ENCODE measurements at regions not wholly inside any gene's neighbourhood (a gene's known extent, or its start where the extent isn't known, plus 50 kb on each side); places are given as distances from the start of the nearest gene placed in this dataset.

DNA sequence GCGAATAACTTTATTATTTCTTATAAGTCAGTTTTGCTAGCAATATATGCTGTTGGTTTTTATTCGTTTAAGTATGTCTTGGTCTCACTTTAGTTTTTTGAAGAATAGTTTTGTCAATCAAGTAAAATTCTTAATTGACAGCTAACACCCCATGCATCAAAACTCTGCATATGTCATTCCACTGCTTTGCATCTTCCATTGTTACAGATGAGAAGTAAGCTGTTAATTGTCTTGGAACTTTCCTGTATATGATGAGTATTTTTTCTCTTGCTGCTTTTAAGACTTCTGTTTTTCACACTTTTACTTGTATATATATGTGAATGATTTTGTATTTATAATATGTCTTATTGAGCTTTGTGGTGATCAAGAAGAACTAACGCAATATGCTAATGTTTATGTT, 1048.4 kb downstream of the CNTNAP5 start:
- DNase-seq (ENCODE audit: extremely low spot score) = no peak
- ChIA-PET CTCF (no interaction called here), POLR2A (no interaction called here)
- TF ChIP-seq CTBP1 (IDR thresholded peaks at IDR 0.05; ENCODE audit: borderline replicate concordance) = no peak
- no peak for TF ChIP-seq TARDBP (IDR thresholded peaks at IDR 0.05)
- TF ChIP-seq LEF1 (IDR thresholded peaks at IDR 0.05; ENCODE audit: borderline replicate concordance) = no peak
- TF ChIP-seq FOXK2 (IDR thresholded peaks at IDR 0.05) = no peak
- TF ChIP-seq ARNT (IDR thresholded peaks at IDR 0.05) = no peak
- TF ChIP-seq L3MBTL2 (conservative IDR thresholded peaks at IDR 0.05) = no peak
- TF ChIP-seq HDGF (IDR thresholded peaks at IDR 0.05; ENCODE audit: borderline replicate concordance) = no peak
- TF ChIP-seq ELF4 (IDR thresholded peaks at IDR 0.05) = no peak
- no peak for TF ChIP-seq NFRKB (IDR thresholded peaks at IDR 0.05)
- no peak for TF ChIP-seq FOXM1 (IDR thresholded peaks at IDR 0.05; ENCODE audit: borderline replicate concordance)
- no peak for TF ChIP-seq SP1 (IDR thresholded peaks at IDR 0.05)
- TF ChIP-seq, protein P1, sequence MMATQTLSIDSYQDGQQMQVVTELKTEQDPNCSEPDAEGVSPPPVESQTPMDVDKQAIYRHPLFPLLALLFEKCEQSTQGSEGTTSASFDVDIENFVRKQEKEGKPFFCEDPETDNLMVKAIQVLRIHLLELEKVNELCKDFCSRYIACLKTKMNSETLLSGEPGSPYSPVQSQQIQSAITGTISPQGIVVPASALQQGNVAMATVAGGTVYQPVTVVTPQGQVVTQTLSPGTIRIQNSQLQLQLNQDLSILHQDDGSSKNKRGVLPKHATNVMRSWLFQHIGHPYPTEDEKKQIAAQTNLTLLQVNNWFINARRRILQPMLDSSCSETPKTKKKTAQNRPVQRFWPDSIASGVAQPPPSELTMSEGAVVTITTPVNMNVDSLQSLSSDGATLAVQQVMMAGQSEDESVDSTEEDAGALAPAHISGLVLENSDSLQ (IDR thresholded peaks at IDR 0.05) = no peak
- TF ChIP-seq BHLHE40 (IDR thresholded peaks at IDR 0.05; ENCODE audit: borderline replicate concordance) = no peak
- no peak for TF ChIP-seq SUZ12 (IDR thresholded peaks at IDR 0.05)
- no peak for TF ChIP-seq ZNF384 (IDR thresholded peaks at IDR 0.05)
- TF ChIP-seq FOXA1 (IDR thresholded peaks at IDR 0.05) = no peak

DNA sequence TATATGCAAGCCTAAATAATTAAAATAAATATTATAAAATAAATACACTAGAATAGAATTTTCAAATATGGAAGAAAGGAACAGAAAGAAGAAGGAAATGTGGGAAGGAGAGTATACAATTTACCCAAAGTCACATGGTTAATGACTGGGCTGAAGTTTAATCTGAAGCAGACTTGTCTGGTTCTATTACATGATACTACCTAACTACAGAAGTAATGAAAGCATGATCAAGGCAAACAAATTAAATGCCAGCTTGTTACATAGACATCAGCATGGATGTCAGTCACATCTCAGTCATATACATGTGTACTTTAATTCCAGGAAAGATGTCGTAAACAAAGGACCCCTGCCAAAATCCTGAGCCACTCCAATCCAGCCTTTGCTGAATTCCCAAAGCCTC, 1060.8 kb downstream of the CNTNAP5 start:
- POLR2A ChIA-PET = no interaction called here
- DNase-seq (ENCODE audit: extremely low spot score) = no peak
- TF ChIP-seq FOXA1 (IDR thresholded peaks at IDR 0.05) = no peak
- TF ChIP-seq SP1 (IDR thresholded peaks at IDR 0.05) = no peak
- TF ChIP-seq LEF1 (IDR thresholded peaks at IDR 0.05; ENCODE audit: borderline replicate concordance) = no peak
- TF ChIP-seq SUZ12 (IDR thresholded peaks at IDR 0.05) = no peak
- no peak for TF ChIP-seq TARDBP (IDR thresholded peaks at IDR 0.05)
- TF ChIP-seq FOXM1 (IDR thresholded peaks at IDR 0.05; ENCODE audit: borderline replicate concordance) = no peak
- TF ChIP-seq L3MBTL2 (conservative IDR thresholded peaks at IDR 0.05) = no peak
- TF ChIP-seq CTBP1 (IDR thresholded peaks at IDR 0.05; ENCODE audit: borderline replicate concordance) = no peak
- no peak for TF ChIP-seq NFRKB (IDR thresholded peaks at IDR 0.05)
- no peak for TF ChIP-seq ARNT (IDR thresholded peaks at IDR 0.05)
- TF ChIP-seq, protein P1 (IDR thresholded peaks at IDR 0.05) = no peak
- TF ChIP-seq ELF4 (IDR thresholded peaks at IDR 0.05) = no peak
- no peak for TF ChIP-seq HDGF (IDR thresholded peaks at IDR 0.05; ENCODE audit: borderline replicate concordance)
- no peak for TF ChIP-seq ZNF384 (IDR thresholded peaks at IDR 0.05)
- no peak for TF ChIP-seq FOXK2 (IDR thresholded peaks at IDR 0.05)
- TF ChIP-seq BHLHE40 (IDR thresholded peaks at IDR 0.05; ENCODE audit: borderline replicate concordance) = no peak
- CTCF ChIA-PET = no interaction called here

DNA sequence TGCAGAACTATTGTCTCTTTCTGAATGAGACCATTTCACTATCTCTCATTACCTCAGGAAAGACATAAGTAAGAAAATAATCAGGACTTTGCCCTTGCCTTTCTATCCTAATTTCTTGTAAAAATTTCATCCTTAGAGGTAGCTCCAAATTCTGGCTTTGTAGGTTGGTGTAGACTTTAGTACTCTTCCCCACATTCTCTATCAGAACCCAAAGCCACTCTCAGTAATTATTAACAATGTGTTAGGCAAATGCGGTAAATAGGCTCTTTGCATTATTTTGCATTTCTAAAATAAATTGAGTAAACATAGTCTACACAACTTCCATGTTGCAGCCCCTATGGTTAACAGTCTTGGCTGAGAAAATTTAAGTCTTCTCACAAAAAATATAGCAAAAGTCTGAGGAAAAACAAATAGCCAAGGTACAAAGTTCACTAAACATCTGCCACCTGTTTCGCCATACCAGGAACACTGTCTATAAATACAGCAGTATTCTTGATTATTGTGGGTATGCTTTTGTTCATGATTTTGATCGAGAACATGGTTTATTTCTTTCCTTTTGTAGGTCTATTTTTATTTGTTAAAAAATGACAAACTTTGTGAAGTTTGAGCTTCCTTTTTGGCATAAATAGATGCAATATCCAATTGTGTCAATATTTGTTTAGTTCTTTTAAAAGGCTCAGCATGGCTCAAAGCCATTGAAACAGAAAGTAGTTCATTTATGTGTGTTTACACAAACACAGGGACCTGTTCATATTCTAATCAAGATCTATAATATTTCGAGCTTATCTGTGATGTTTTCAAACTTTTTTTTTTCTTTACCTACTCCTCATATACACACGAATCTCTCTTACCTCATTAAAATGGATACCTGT, 1061.5 kb downstream of the CNTNAP5 start:
- no peak for DNase-seq (ENCODE audit: extremely low spot score)
- ChIA-PET POLR2A (no interaction called here), CTCF (no interaction called here)
- TF ChIP-seq SUZ12 (IDR thresholded peaks at IDR 0.05) = no peak
- no peak for TF ChIP-seq SP1 (IDR thresholded peaks at IDR 0.05)

DNA sequence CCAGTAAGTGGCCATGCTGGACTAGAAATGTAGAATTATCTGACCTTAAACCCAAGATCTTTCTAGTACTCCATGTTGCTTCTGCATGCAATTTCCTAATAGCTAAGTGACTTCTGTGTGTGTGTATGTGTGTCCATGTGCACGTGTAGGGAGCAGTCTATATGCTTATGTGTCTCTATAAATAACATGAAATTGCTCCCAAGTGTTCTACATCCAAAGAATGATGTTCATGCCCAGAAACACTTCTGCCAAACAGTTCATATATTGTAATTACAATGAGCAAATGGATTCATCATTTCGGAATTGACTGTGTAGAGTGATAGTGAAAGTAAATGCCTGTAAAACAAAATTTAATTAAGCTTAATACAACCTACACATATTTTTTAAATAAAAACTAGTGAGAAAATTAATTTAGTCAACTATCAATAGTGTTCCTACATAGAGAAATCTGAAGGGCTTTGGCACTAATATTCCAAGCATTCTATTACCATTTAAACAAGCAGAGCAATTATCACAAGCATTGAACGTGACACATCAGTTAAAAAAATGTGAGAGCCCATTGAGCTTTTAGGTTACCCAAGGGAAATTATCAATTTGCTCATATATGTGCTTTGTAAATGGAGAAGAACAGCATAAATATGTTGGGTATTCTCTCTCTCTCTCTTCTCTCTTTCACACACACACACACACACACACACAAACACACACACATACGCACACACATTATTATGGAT, 1067.4 kb downstream of the CNTNAP5 start:
- DNase-seq (ENCODE audit: extremely low spot score) = no peak
- POLR2A ChIA-PET = no interaction called here
- CTCF ChIA-PET = no interaction called here
- no peak for TF ChIP-seq TARDBP (IDR thresholded peaks at IDR 0.05)
- TF ChIP-seq, protein P1 (IDR thresholded peaks at IDR 0.05) = no peak
- no peak for TF ChIP-seq L3MBTL2 (conservative IDR thresholded peaks at IDR 0.05)
- no peak for TF ChIP-seq FOXK2 (IDR thresholded peaks at IDR 0.05)

DNA sequence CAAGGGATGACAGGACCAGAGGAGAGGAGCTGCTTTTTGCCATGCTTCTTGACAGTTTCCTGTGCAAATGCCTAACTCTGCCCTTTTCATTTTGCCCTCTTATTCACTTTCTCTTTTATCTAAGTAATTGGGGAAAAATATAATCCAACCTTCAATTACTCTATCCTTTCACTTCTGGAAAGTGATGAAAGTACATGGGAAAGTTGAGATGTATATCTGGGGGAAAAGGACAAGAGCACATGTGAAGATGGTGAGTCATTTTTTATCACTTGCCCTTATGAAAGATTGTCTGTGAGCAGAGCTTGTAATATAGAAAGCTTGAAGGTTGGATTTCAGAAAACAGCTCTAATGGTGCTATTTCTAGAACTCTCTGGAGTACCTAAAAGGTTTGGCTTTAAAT, 1070.7 kb downstream of the CNTNAP5 start:
- CTCF ChIA-PET = no interaction called here
- TF ChIP-seq FOXA1 (IDR thresholded peaks at IDR 0.05) (no peak), FOXK2 (IDR thresholded peaks at IDR 0.05) (no peak), ELF4 (IDR thresholded peaks at IDR 0.05) (no peak)
- POLR2A ChIA-PET = no interaction called here
- DNase-seq (ENCODE audit: extremely low spot score) = no peak

DNA sequence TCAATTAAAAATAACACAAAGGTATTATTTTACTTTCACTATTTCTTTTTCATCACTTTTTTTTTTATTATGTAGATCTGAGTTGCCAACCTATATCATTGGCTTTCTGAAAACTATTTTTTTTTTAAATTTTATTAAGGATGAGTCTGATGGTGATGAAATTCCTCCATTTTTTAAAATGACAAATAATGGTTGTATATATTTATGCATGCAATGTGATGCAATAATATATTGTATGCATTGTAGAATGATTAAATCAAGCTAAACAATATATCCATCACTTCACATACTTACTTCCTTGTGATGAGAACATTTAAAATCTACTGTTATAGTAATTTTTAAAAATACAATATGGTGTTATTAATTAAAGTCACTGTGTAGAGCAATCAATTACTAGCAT, 1081.6 kb downstream of the CNTNAP5 start:
- DNase-seq (ENCODE audit: extremely low spot score) = no peak
- ChIA-PET POLR2A (no interaction called here), CTCF (no interaction called here)
- TF ChIP-seq NFRKB (IDR thresholded peaks at IDR 0.05) (no peak), FOXM1 (IDR thresholded peaks at IDR 0.05; ENCODE audit: borderline replicate concordance) (no peak), ELF4 (IDR thresholded peaks at IDR 0.05) (no peak), SUZ12 (IDR thresholded peaks at IDR 0.05) (no peak), L3MBTL2 (conservative IDR thresholded peaks at IDR 0.05) (no peak), HDGF (IDR thresholded peaks at IDR 0.05; ENCODE audit: borderline replicate concordance) (no peak), LEF1 (IDR thresholded peaks at IDR 0.05; ENCODE audit: borderline replicate concordance) (no peak), CTBP1 (IDR thresholded peaks at IDR 0.05; ENCODE audit: borderline replicate concordance) (no peak), TARDBP (IDR thresholded peaks at IDR 0.05) (no peak), ZNF384 (IDR thresholded peaks at IDR 0.05) (no peak), SP1 (IDR thresholded peaks at IDR 0.05) (no peak), FOXK2 (IDR thresholded peaks at IDR 0.05) (no peak), ARNT (IDR thresholded peaks at IDR 0.05) (no peak), FOXA1 (IDR thresholded peaks at IDR 0.05) (no peak), BHLHE40 (IDR thresholded peaks at IDR 0.05; ENCODE audit: borderline replicate concordance) (no peak)
- TF ChIP-seq, protein P1 (IDR thresholded peaks at IDR 0.05) = no peak

All from HEK293T (cell line).